NCI-H1417 treated with DMSO at 0.1 percent for 48 hours (cell line): ENCODE measurements at regions not wholly inside any gene's neighbourhood (a gene's known extent, or its start where the extent isn't known, plus 50 kb on each side); places are given as distances from the start of the nearest gene placed in this dataset.

Source experiments
- DNase-seq: peaks from one replicate; lab custom pipeline; 2025; lab: John Stamatoyannopoulos, UW

DNA sequence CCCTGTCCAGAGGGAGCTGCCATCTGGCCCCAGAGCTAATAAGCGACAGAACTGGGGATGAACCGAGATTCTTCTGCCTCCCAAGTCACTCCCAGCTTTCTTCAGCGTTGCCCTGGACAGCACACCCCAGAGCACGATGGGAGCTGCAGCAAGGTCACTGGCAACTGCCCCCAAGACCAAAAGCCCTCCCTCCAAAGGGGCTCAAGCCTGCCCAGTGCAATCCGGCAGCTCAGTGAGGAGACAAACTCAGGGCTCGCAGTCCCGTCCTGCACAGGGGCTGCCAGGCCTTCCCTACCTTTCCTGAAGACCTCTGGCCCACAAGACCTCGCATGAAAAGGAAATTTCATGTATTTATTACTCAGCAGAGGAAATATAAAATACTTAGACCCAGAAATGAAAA is 174.8 kb downstream of the BCOR start:
- no peak for DNase-seq

DNA sequence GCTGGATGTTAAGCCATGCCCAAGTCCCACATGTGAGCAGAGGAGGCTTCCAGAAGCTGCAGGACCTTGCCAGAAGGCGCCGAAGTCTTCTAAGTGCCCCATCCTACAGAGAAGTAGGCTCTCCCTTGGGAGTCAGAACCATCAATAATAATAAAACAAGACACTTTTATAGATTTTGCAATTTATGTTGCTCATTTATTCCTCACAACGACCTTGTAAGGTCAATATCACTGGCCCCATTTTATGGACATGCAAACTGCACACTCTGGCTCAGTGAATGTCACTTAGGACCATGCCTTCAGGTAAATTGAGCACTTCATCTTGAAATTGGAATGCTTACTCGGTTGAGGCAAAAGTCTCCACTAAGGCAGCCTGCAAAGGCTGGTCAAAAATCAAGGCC is 170.4 kb downstream of the BCOR start:
- no peak for DNase-seq

DNA sequence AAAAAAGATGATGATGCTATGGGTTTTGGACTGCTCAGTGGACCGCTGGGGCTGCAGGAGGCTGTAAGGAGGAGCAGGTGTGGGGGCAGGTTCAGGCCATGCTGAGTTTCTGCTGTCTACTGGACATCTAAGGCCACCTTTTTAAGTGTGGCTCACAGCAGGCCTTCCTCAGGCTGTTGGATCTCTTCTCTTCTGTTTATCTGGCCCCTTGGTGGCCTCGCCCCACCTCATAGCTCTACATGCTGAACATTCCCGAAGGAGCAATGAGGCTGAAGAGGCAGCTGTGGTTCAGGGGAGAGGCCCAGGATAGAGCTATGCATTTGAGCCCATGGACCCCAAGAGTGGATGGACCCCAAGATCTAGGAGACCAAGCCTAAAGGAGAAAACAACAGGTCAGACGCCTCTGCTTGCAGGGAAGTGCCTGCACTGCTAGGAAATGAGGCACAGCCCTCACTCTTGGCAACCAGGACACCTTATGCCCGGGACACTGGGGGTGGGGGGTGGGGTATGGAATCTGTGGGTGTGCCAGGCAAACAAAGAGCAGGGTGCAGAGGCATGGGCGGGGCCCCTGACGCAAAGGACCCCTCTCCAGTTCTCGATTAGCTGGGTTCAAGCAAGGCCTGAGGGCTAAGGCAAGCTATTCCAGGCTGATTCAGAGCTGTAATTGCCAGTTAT is 168.9 kb downstream of the BCOR start:
- no peak for DNase-seq

DNA sequence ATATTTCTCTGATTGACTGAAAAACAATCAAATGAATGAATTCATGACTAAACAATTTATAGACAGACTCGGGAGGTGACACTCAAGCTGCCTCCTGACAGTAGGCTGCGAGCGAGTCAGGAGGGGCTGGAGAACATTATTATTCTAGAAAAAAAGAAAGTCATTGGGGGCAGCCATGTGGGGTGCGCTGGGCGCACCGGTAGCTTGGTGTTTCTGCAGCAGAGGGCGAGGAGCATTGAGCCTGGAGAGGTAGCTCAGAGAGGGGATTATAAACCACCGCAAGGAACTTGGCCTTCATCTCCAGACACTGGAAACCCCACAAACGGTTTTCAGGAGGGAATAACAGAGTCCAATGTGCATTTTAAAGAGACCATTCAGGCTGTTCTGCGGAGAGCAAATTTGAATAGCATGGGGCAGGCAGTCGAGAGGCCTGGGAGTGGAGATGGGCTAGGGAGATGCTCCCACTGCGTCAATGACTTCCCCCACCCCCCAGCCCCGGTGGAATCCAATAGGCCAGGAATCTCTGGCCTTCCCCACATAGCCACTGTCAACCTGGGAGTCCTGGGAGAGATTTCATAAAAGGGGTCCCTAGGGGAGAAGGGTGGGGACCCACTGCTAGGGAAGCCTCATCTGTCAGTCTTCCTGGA is 168.3 kb downstream of the BCOR start:
- DNase-seq = no peak

DNA sequence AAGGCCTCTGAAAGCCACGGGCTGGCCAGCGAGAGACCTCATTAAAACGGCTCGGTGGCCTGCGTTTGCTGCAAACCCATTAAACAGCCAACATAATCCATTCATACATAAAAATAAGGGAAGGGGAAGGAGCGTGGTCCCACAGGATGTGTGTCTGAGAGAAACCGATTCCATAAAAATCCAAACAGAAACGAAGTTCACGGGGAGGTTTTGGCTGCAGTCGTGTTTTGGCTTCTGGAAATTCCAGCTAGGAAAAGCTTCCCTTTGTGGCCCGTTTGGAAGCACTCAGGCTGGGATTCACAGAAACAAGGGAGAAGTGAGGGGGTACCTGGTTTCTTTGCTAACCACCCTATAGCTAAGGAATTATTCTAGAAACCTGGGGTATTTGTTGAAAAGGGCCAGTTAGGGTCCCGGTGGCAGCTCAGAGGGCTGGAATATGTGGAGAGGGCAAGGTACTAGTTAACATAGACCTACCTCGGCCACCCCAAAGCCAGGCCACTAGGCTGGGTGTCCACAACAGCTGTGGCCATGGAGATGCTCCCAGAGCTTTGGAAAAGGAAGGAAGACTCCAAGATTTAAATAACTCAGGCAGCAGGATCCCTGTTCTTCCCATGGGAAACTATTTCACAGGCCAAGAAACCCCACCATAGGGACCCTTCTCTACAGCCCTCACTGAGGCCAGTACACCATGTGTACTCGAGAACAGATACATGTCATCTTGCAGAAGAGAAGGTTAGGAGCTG is 166.8 kb downstream of the BCOR start:
- DNase-seq = no peak

DNA sequence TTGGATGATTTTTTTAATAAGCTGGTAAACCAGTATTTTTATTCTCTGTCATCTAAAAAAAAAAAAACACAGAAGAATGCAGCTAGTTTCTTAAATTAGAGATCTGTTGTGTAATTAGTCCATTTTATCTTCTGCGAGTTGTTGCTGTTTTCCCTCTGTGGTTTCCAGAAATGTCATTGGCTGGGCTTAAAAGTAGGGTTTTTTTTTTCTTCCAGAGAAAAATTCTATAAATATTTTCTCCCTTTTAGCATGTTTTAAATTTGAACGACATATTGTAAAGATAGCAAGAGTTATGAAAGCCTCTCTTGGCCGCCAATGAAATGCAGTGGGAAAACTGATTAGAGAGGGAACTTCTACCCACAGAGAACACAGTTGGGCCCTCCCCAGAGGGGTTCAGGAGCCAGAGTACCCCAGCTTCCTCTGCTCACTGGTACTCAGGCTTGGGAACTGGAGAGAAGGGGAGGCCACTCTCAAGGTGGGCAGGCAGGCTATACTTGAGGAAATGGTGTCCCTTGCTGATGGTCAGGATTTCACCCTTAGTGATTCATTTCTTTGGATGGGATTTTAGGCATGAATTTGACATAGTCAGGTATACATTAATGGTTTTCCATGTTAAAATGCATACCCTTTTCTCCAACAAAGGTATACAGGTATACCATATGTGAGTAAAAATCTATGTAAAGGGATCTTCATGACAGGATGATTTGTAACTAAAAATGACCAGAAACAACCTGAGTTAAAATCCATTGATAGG is 166.1 kb downstream of the BCOR start:
- no peak for DNase-seq

DNA sequence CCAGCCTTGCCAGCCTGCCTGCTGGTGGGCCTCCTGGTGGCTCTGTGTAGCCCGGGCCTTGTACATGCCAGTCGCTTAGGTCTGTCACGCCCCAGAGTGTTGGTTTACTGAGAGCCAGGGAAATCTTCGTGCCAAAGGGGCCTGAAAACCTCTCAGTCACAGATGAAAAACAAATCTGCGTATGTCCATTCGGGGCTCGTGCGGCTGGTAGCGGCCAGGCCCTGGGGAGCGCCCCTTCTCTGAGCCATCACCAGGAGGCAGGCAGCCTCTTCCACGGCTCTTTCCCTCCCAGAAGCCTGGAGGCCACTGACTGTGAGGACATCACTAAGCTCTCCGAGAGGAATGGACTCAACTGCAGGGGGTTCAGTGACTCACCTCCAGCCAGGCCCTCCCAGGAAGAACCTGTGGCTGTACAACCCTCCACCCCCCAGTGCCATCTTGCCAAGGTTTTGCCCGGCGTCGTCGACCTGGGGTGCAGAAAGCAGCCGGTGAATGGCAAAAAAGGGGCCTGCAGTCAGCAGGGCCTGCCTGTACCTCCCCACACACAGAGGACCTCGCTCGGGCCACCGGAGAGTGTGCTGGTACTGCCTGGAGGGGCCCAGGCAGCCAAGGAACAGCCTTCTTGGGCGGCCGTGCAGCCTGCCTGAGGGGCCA is 162.2 kb downstream of the BCOR start:
- DNase-seq = no peak

DNA sequence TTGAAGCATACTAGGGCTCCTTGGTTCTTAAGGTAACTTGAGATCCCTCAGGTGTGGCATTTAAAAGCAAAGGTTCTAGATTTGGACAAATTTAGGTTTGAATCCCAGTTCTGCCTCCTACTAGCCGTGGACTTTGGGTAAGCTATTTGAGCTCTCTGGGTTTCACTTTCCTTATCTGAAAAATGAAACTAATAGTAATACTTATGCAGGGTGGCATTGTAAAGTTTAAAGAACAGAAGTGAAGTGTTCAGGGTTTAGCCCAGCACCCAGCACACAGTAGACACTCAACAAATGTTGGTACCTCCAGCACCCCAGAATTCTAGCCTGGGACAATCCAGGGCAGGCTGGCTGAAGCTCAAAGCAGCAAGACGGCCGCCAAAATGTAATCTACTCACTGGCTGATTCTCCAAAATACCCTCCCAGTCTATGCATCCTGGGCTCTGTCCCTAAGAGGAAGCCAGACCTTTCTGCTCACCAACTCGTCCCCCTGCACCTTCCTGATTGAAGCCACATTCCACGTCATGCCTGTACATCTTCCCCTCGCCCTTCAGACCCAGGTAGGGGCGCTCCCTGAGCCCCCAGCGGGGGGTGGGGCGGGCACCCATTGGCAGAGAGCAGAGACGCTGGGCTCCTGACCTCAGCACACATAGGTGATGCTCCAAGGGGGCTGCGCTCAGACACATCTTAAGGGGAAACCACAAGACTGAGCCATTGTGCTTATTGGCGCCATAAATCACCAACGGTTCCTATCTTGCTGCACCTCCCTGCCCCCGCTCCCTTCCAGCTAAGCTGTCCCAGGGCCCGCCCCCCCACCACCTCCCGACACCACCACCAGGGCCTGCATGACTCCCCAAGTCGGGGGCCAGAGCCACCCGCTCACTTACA is 160.6 kb downstream of the BCOR start:
- DNase-seq = no peak

DNA sequence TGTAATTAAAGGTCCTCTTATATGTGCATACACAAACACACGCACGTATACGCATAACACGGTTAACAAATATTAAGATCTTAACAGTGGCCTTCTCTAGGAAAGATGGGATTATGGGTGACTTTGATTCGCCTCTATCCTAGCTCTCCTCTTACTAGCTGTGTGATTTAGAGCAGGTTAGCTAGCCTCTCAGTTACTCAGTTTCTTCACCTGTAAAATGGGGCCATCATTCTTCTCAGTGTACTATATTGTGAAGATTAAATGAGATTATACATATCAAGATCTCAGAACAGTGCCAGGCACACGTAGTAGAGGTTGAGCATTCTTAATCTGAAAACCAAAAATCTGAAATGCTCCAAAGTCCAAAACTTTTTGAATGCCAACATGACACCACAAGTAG is 159.3 kb downstream of the BCOR start:
- DNase-seq = no peak

DNA sequence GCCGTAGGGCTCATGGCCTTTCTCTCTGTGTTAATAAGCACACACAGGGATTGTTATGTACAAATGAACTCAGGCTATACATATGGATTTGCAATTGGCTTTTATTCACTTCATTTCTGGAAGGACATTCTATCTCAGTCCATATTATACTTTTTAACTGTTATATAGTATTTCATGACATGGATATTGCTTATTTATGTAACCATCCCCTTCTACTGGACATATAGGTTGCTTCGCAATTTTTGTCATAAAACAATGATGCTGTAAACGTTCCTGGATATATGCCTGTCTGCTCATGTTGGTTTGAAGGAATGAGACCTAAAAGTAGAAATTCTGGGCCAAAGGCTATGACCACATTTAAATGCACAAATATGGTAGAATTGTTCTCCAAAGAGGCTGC is 158.1 kb downstream of the BCOR start:
- no peak for DNase-seq

DNA sequence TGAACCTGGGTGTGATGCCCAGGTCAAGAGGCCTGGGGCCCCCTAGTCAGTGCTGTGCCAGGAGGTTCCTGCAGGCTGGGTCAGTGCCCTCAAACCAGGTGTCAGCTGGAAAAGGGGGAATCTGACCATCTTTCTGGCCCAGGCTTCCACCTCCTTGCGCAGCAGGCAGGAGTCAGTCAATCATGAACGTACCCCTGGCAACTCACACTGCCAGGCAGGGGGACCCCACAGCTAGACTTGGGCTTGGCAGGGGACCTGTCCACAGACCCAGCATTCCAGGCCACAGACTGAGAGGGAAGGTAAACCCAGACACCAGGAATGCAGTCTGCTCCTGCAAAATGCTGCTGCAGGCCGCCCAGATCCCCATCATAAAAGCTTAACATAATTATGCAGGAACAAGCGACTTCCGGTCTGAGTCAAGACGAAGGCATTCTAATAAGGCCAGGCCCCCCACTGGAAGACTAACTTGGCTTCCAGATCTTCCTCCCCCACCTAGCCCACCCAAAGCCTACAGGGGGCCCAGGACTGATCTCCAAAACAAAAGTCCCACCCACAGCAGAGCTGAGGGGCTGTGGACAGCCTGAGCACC is 156.3 kb downstream of the BCOR start:
- no peak for DNase-seq

DNA sequence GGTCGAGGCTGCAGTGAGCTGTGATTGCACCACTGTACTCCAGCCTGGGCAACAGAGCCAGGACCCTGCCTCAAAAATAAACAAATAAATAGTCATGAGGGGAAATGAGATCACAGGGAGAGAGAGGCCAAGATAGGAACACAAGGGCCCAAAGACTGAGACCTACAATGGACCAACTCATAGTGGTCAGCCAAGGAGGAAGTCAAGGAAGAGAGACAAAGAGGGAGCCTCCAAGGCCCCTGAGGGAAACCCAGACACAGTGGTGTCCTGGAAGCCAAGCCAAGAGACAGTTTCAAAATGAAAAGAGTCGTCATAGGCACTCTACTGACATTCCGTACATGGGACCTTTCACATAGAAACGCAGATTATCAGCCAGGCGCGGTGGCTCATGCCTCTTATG is 153.3 kb downstream of the BCOR start:
- no peak for DNase-seq

DNA sequence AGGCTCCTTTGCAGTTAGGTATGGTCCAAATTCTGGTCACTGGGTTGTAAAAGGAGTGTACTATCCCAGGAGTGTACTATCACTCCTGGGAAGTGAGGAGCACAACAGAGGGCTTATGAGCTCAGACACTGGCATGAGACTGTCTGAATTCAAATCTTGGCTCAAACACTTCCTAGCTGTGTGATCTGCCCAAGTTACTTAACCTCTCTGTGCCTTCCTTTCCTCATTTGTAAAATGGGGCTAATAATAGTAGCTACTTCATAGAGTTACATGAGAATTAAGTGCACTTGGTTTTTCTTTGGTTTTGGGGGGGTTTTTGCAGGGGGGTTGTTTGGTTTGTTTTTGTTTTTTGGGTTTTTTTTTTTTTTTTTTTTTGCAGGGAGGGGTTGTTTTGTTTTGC is 152.0 kb downstream of the BCOR start:
- DNase-seq = no peak

DNA sequence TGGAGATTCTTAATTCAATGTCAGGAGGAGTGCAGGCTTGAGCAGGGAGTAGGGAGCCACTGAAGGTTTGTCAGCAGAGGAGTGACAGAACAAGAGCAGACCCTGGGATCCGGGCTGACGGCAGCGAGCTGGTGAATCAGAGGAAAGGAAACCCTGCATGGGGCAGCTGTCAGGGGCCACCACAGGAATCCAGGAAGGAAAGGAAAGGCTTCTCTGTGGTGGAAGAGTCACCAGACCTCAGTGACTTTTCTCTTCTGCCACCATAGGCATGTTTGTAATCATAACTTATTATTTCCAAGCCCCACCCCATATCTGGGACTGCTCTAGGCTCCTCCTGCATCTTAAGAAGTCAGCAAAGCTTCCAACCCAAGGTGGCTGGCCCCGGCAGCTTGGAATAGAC is 150.9 kb downstream of the BCOR start:
- no peak for DNase-seq

DNA sequence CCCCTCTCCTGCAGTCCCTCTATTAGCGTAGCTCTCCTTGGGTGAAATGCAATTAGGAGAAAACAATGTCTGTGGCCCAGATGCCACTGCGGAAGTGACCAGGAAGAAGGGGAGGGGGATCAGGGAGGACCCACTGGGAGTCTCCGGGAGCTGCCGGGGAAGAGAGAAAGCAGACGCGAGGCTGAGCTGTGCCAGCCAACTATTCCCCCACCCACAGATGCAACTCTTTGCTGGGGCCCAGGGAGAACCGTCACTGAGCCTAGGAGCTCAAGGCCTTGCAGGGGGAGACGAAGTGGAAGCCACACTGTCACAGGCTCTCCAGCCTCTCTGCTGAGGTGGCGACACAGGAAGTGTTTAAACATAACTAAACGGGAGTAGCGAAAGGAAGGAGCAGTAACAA is 149.2 kb downstream of the BCOR start:
- DNase-seq = no peak

DNA sequence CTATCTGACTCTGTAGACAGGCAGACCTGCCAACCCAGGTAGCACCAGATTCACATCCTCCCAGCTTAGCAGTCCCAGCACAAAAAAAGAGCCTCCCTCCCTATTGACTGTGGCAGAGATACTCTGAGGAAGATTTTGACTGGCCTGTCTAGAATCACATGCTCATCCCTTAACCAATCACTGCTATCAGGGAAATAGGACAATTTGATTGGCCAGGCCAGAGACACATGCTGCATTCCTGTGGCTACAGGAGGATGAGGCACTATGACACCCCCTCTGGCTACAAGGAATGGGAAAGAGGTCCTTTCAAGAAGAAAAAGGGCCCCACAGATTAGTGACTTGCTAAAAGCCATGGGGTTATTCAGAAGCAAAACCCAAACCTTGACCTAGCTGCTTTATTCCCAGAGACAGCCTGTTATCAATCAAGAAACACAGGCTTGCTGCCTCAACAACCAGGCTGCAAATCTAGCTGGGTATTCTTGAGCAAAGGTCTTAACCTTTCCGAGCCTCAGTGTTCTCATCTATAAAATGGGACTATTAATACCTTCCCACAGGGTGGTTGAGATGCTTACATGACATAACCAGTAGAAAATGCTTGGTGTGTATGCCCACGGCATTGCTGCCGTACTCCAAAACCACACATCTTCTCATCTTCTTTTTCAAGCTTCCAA is 147.6 kb downstream of the BCOR start:
- no peak for DNase-seq

DNA sequence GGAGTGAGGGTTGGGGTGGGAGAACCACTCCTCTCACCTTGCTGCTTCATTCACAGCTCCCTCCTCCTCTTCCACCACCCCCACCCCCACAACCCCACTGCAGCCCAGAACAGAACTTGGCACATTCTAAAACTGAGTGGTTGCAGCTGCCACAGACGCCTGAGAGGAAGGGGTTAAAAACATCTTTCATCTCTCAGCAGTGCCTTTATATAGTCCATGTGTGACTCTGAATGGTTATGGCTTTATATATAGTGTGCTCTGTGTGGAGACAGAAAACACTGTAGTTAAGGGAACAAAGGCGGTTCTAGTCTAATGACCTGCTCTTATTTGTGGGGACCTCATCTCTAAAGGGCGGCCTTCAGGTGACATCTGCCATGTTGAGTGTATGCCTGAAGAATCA is 144.8 kb downstream of the BCOR start:
- no peak for DNase-seq

DNA sequence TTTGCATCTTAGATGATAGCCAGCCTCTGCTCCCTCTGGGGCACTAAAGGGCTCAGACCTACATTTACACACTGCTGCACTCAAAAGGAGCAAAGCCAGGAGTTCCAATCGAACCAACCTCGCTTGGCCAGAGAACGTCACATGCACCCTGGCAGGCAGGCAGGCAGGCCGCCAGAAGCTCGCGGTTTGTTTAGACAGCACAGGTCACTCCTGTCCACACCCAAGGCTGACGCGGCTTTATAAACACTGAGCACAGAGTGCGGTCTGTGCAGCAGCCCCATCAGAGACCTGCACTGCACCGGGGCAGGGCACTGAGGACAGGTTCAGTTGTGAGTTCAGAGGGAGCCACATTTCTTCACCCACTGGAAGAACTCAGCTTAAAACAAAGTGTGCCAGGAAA is 143.9 kb downstream of the BCOR start:
- no peak for DNase-seq

DNA sequence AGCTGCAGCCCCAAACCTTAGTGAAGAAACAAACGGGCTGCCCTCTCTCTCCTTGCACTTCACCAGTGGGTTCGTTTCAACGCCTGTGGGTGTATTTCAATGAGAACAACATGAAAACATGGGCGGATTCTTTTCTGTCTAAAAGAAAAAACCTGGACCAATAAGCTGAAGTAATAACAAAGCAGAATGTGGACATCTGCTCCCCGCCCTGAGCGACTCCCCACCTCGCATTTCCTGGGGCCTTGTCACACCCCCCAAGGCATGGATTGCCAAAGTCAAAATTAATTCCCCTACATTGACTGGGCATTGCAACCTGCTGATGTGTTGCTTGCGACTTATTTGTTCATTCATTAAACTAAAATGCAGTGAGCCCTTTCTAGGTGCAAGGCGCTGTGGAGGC is 142.9 kb downstream of the BCOR start:
- no peak for DNase-seq

DNA sequence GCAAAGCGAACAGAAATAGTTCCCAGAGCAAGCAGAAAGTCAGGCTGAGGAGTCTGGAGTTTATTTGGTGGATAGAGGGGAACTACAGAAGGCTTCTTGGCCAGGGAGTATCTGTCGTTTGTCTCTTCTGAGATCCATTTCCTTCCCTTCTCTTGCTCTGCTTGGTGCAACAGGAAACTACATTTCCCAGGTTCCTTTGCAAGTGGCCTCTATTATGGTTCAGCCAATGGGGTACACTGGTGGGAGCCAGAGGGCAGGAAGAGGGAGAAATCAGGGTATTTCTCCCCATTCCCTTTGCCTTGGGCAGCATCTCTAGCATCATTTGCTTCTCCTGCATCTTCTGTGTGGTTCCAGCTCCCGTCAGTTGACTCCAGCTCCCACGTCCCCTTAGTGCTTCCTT is 142.1 kb downstream of the BCOR start:
- no peak for DNase-seq
